ENCODE measurements at regions not wholly inside any gene's neighbourhood (a gene's known extent, or its start where the extent isn't known, plus 50 kb on each side); places are given as distances from the start of the nearest gene placed in this dataset.

GRCh38 chr17:13352747-13353415, 248.8 kb downstream of the HS3ST3A1 start:
- FAIRE-seq: no peak

- FAIRE-seq: no peak
These were observed 250.7 kb downstream of the HS3ST3A1 start for GRCh38 chr17:13351046-13351445.

GRCh38 chr17:13350466-13350865, 251.3 kb downstream of the HS3ST3A1 start:
- no peak for FAIRE-seq

- FAIRE-seq: no peak
These were observed 254.6 kb downstream of the HS3ST3A1 start for GRCh38 chr17:13346996-13347762.

GRCh38 chr17:13346592-13346991, 255.1 kb downstream of the HS3ST3A1 start:
- no peak for FAIRE-seq

GRCh38 chr17:13346081-13346533, 255.6 kb downstream of the HS3ST3A1 start:
- no peak for FAIRE-seq

- FAIRE-seq: no peak
These were observed 263.3 kb downstream of the HS3ST3A1 start for GRCh38 chr17:13338421-13338820.

- peak; percentile 14 for FAIRE-seq
These were observed 263.8 kb downstream of the HS3ST3A1 start for GRCh38 chr17:13337864-13338371.

- FAIRE-seq: no peak
These were observed 264.6 kb downstream of the HS3ST3A1 start for GRCh38 chr17:13337151-13337550.

GRCh38 chr17:13334374-13334773, 267.4 kb downstream of the HS3ST3A1 start:
- FAIRE-seq: no peak

GRCh38 chr17:13333661-13334060, 268.1 kb downstream of the HS3ST3A1 start:
- FAIRE-seq: no peak

- FAIRE-seq: no peak
These were observed 269.5 kb downstream of the HS3ST3A1 start for GRCh38 chr17:13332207-13332606.

- no peak for FAIRE-seq
These were observed 272.3 kb downstream of the HS3ST3A1 start for GRCh38 chr17:13329421-13329820.

- no peak for FAIRE-seq
These were observed 277.7 kb downstream of the HS3ST3A1 start for GRCh38 chr17:13323990-13324389.

- FAIRE-seq: no peak
These were observed 279.6 kb downstream of the HS3ST3A1 start for GRCh38 chr17:13321951-13322701.

GRCh38 chr17:13320046-13320785, 281.5 kb downstream of the HS3ST3A1 start:
- no peak for FAIRE-seq

GRCh38 chr17:13316657-13317056, 285.1 kb downstream of the HS3ST3A1 start:
- no peak for FAIRE-seq

- FAIRE-seq: no peak
These were observed 290.4 kb downstream of the HS3ST3A1 start for GRCh38 chr17:13311306-13311705.

GRCh38 chr17:13310858-13311257, 290.9 kb downstream of the HS3ST3A1 start:
- FAIRE-seq: no peak

- FAIRE-seq: no peak
These were observed 288.6 kb upstream of the ELAC2 start for GRCh38 chr17:13306310-13306962.

- FAIRE-seq: no peak
These were observed 285.2 kb upstream of the ELAC2 start for GRCh38 chr17:13302983-13303382.

- FAIRE-seq: no peak
These were observed 284.6 kb upstream of the ELAC2 start for GRCh38 chr17:13302419-13302818.

Measured in A204.1 (cell line).